ENCODE measurements at regions not wholly inside any gene's neighbourhood (a gene's known extent, or its start where the extent isn't known, plus 50 kb on each side); places are given as distances from the start of the nearest gene placed in this dataset.

DNA sequence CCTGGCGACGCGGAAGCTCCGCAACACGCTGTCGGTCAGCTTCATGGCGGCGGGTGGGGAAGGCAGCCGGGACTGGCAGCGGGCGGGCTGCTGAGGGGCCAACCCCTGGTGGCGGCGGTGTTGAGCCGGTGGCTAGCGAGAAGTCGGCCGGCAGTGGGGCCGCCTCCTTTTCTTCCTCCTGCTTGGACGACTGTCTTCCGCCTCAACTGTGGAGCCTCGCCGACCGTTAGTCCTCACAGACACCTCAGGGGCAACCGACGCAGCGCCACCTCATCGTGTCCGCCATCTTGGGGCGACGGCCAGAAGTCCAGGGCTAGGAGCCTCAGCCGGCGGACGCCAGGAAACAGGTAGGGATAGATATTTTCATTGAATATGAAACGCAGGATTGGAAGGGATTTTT lies 875.1 kb downstream of the NSUN3 start:
- CTCF ChIA-PET = no interaction called here
- Histone ChIP-seq H3K4me1 (peaks cover 12% of the 10 kb centered on the region), H3K27me3 (replicated peaks; ENCODE audit: control insufficient read depth, insufficient read depth, low read length) (no peaks in the 10 kb centered on the region), H3K4me3 (ENCODE audit: low read depth, low read length) (no peak overlapping the region), H3K36me3 (ENCODE audit: control insufficient read depth, insufficient read depth, low read length) (no peaks in the 10 kb centered on the region), H3K9me3 (no peaks in the 10 kb centered on the region)
- H3K9me3 Mint-ChIP-seq (ENCODE audit: unreplicated experiment) = peaks cover 11% of the 10 kb centered on the region
- peaks cover 7% of the 10 kb centered on the region for H3K4me1 Mint-ChIP-seq (ENCODE audit: low read depth, unreplicated experiment)
- TF ChIP-seq, protein P1, sequence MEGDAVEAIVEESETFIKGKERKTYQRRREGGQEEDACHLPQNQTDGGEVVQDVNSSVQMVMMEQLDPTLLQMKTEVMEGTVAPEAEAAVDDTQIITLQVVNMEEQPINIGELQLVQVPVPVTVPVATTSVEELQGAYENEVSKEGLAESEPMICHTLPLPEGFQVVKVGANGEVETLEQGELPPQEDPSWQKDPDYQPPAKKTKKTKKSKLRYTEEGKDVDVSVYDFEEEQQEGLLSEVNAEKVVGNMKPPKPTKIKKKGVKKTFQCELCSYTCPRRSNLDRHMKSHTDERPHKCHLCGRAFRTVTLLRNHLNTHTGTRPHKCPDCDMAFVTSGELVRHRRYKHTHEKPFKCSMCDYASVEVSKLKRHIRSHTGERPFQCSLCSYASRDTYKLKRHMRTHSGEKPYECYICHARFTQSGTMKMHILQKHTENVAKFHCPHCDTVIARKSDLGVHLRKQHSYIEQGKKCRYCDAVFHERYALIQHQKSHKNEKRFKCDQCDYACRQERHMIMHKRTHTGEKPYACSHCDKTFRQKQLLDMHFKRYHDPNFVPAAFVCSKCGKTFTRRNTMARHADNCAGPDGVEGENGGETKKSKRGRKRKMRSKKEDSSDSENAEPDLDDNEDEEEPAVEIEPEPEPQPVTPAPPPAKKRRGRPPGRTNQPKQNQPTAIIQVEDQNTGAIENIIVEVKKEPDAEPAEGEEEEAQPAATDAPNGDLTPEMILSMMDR (IDR thresholded peaks at IDR 0.05; ENCODE audit: insufficient read depth in 1 of 2, low read depth in 1 of 2, low read length in 1 of 2, severe bottlenecking in 1 of 2, unreplicated experiment in 1 of 2) = no peak
- POLR2A ChIA-PET = no interaction called here
- intact Hi-C loops (cut with micrococcal nuclease; ENCODE audit: unreplicated experiment) = no loop called here
- no peak overlapping the region for H3K4me3 Mint-ChIP-seq (ENCODE audit: unreplicated experiment)
- H3K36me3 Mint-ChIP-seq (ENCODE audit: insufficient read depth, unreplicated experiment) = no peaks in the 10 kb centered on the region
- no TSS peak for BruUV-seq (replicated peaks)
- no peak for DNase-seq
- no peak overlapping the region for H3K27ac Mint-ChIP-seq (ENCODE audit: unreplicated experiment)
- H3K27me3 Mint-ChIP-seq (ENCODE audit: insufficient read depth, unreplicated experiment) = no peaks in the 10 kb centered on the region

GRCh38 chr3:94946683-94947082 lies 883.8 kb downstream of the NSUN3 start:
- no peaks in the 10 kb centered on the region for H3K36me3 ChIP-seq (ENCODE audit: control insufficient read depth, insufficient read depth, low read length)
- H3K4me3 Mint-ChIP-seq (ENCODE audit: unreplicated experiment) = no peak overlapping the region
- no peaks in the 10 kb centered on the region for H3K27me3 Mint-ChIP-seq (ENCODE audit: insufficient read depth, unreplicated experiment)
- H3K9me3 Mint-ChIP-seq (ENCODE audit: unreplicated experiment) = peaks cover 29% of the 10 kb centered on the region
- H3K27ac Mint-ChIP-seq (ENCODE audit: unreplicated experiment) = no peak overlapping the region
- ChIA-PET POLR2A (no interaction called here), CTCF (no interaction called here)
- no peaks in the 10 kb centered on the region for H3K36me3 Mint-ChIP-seq (ENCODE audit: insufficient read depth, unreplicated experiment)
- no peaks in the 10 kb centered on the region for H3K4me1 ChIP-seq
- H3K9me3 ChIP-seq = no peaks in the 10 kb centered on the region
- intact Hi-C loops (cut with micrococcal nuclease; ENCODE audit: unreplicated experiment) = no loop called here
- no peak overlapping the region for H3K4me3 ChIP-seq (ENCODE audit: low read depth, low read length)
- no TSS peak for BruUV-seq (replicated peaks)
- H3K4me1 Mint-ChIP-seq (ENCODE audit: low read depth, unreplicated experiment) = no peaks in the 10 kb centered on the region
- TF ChIP-seq, protein P1 (IDR thresholded peaks at IDR 0.05; ENCODE audit: insufficient read depth in 1 of 2, low read depth in 1 of 2, low read length in 1 of 2, severe bottlenecking in 1 of 2, unreplicated experiment in 1 of 2) = no peak
- DNase-seq = no peak
- H3K27me3 ChIP-seq (replicated peaks; ENCODE audit: control insufficient read depth, insufficient read depth, low read length) = no peaks in the 10 kb centered on the region

DNA sequence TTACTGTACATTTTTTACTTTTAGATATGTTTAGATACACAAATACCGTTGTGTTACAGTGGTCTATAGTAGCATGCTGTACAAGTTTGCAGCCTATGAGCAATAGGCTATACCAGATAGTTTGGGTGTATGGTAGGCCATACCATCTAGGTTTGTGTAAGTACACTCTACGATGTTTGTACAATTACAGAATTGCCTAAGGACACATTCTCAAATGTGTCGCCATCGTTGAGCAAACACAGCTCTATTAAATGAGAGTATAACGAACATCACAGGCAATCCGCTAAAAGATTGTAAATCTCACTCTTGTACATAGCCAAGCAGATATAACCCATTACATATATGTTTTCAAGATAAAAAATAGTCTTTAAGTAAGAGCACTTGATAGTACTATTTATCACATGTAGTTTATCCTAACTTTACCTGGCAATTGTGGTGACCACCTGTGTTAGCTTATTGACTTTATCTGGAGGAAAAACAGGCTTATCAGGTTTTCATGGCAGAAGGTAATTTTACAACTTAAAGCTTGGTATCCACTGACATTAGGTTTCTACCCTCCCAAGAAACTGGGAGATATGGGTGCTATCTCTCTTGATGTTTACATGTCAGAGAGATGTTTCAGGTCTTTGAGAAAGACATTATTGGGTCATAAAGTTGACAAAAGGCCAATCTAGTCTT lies 898.7 kb downstream of the NSUN3 start:
- Mint-ChIP-seq H3K27ac (ENCODE audit: unreplicated experiment) (peak overlapping the region; percentile 67), H3K36me3 (ENCODE audit: insufficient read depth, unreplicated experiment) (peaks cover 6% of the 10 kb centered on the region), H3K4me1 (ENCODE audit: low read depth, unreplicated experiment) (peaks cover 10% of the 10 kb centered on the region), H3K9me3 (ENCODE audit: unreplicated experiment) (peaks cover 10% of the 10 kb centered on the region), H3K4me3 (ENCODE audit: unreplicated experiment) (peak overlapping the region; percentile 9), H3K27me3 (ENCODE audit: insufficient read depth, unreplicated experiment) (no peaks in the 10 kb centered on the region)
- TF ChIP-seq, protein P1 (IDR thresholded peaks at IDR 0.05; ENCODE audit: insufficient read depth in 1 of 2, low read depth in 1 of 2, low read length in 1 of 2, severe bottlenecking in 1 of 2, unreplicated experiment in 1 of 2) = no peak
- H3K4me1 ChIP-seq = peaks cover 32% of the 10 kb centered on the region
- H3K36me3 ChIP-seq (ENCODE audit: control insufficient read depth, insufficient read depth, low read length) = no peaks in the 10 kb centered on the region
- intact Hi-C loops (cut with micrococcal nuclease; ENCODE audit: unreplicated experiment) = loop anchor here (1.0 to 10.0 kb wide), 6 partner anchors 75 to 437 kb away; no protein-coding TSS in a partner anchor
- POLR2A ChIA-PET = no interaction called here
- no peaks in the 10 kb centered on the region for H3K27me3 ChIP-seq (replicated peaks; ENCODE audit: control insufficient read depth, insufficient read depth, low read length)
- DNase-seq = peak; percentile 70 to 76
- H3K4me3 ChIP-seq (ENCODE audit: low read depth, low read length) = no peak overlapping the region
- peaks cover 4% of the 10 kb centered on the region; the same call in 1 of the 2 replicates for H3K9me3 ChIP-seq
- CTCF ChIA-PET = no interaction called here
- no TSS peak for BruUV-seq (replicated peaks)

Data from Caco-2 (cell line).